ELR (cell line): ENCODE measurements at regions not wholly inside any gene's neighbourhood (a gene's known extent, or its start where the extent isn't known, plus 50 kb on each side); places are given as distances from the start of the nearest gene placed in this dataset.
"Not testable (repeated sequence)": the region's sequence is repeated elsewhere in the genome, so short reads cannot be mapped to it uniquely, and the experiment has no call there.

Experiments used
- DNase-seq: peaks from one replicate; pipeline ENCODE4 v3.0.0-alpha.2; 2015; ENCODE audit warnings: low read depth

DNA sequence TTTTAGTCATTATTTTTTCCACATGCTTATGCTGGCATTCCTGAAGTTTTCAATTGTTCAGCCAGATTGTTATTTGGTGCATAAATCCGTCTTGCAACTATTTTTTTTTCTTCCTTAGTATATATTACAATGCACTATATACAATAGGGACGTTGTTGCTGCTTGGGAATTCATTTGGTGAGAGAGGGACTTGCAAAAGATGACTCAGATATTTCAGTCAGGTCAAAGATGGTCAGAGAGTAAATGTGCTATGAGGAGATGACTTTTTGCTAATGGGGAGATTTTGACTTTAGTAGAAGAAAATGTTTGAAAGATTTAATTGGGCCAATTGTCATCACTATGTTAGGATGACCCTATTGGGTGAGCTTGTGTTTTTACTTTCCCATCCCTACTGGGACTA, 348.4 kb upstream of the MTPN start:
- no peak for DNase-seq

DNA sequence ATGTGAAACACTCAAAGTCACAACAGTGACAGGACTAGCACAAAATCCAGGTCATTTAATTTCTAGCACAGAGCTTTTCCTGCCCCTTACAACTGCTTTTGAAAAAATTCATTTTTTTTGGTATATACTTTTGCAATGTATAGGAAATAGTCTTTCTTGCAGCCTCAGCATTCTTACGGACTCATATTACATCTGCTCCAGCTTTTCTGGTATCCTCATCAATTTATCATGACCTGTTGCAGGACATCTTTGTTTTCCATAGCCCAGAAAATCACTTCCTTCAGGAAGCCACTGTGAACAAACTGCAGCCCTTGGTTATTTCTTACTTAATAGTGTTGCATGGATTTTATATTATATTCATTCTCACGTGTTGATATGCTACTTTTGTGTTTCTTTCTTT, 347.9 kb upstream of the MTPN start:
- DNase-seq, result no peak

DNA sequence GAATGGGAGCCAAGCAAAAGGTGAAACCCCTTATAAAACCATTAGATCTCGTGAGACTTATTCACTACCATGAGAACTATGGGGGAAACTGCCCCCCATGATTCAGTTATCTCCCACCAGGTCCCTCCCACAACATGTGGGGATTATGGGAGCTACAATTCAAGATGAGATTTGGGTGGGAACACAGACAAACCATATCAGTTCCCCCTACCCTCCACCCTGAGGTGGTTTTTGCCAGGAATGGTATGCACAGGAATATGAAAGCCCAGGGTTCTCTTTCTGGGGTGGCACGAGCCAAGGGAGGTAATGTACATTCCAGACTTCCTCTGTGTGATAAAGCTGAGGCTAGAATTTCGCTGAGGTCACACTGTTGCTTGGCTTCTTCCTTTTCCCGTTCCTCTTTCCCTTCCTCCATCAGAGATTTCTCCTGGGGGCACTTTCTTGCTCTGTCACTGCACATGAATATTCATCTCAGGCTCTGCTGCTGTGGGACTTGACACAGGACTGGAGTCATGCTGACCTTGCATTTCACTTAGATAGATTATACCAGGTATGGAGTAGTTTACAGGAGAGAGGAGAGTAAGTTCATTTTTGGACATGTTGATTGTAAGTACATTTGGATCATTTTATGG, 347.0 kb upstream of the MTPN start:
- no peak for DNase-seq

DNA sequence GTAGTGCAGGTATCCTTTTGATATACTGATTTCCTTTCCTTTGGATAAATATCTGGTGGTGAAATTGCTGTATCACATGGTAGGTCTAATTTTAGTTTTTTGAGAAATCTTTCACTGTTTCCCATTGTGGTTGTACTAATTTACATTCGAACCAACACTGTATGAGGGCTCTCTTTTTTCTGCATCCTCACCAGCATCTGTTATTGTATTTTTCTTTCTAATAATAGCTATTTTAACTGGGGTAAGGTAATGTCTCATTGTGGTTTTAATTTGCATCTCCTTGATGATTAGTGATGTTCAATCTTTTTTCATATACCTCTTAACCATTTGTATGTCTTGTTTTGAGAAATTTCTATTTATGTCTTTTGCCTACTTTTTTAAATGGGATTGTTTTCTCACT, 335.4 kb upstream of the MTPN start:
- DNase-seq, result no peak

DNA sequence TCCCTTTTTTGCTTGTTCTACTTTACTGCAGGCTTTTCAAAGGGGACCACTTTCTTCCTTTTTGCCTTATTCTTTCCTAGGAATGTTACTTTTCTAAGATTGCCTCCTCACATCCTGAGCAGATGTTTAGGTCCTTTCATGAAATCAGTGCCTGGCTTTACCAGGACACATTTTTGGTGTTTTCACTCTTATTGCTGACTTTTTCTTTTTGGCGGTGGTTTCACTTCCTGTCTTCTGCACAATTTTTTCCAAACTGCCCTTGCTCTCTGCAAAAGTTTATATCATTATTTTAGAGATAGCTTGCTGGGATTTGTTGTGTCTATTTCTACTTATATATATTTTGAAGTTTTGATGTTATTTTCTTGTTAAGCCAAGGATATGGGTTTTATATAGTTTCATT, 332.2 kb upstream of the MTPN start:
- no peak for DNase-seq

DNA sequence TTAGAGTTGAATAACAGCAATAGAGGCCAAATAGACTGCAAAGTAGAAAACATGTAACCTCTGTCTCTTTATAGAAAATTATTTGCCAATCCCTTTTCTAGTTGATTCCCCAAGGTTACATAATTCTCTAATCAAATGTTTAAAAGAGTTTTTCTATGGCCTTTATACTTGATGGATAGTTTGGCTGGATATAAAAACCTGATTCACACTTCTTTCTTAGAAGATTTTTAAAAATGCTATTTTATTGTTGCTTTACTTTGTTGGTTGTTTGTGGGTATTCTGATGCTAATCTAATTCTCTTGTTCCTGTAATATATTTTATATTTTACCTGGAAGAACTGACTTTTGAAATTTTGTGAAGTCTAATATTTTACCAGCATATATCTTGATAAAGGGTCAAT, 331.1 kb upstream of the MTPN start:
- DNase-seq, result no peak

DNA sequence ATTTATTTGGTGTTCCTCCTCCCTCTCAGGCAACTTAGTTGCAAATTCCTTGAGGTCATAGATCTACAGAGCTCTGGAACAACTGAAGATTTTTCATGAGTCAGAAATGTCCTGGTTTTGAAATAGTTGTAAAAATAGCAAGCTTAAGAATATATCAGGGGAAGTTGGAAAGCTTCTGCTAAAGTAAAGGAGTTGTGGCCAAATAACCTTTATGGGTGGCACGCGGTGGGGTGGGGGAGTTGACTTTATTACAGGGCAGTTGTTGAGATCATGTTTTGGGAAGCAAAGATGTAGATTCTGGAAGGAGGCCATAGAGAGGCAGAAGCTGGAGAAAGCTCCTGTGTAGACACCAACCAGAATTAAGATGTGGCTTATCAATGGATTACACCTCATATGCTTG, 326.0 kb upstream of the MTPN start:
- DNase-seq, result no peak

DNA sequence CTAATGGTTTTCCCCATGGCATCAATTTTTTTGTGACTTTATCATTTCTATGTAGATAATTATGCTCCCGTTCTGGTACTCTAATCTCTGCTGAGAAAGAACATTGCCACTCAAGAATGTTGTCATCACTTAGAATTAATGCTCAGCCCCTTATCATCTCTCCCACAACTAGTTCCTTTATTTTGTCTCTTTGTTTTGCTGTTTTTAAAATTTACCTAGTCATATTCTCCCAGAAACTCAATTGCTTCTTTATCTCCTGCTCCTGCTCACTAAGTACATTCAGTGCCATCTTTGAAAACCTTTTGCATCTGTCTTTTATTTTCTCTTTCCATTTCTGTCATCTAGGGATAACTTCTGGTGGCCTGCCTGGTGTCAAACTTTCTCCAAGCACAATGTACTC, 324.9 kb upstream of the MTPN start:
- no peak for DNase-seq

DNA sequence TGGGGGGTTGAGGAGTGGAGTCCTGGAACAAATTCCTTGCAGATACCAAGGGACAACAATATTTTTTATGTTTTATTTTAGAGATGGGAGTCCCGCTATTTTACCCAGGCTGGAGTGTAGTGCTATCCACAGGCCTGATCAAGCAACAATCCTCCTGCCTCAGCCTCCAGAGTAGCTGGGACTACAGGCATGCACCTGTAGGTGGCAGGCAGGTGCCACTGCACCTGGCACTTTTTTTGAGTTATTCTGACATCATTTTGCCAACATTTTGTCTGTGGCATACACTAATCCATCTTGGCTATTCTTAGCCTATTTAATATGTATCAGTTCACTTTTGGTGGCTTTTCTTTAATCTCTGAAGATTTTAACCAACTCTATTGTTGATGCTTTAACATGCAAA, 317.8 kb upstream of the MTPN start:
- DNase-seq, result no peak

DNA sequence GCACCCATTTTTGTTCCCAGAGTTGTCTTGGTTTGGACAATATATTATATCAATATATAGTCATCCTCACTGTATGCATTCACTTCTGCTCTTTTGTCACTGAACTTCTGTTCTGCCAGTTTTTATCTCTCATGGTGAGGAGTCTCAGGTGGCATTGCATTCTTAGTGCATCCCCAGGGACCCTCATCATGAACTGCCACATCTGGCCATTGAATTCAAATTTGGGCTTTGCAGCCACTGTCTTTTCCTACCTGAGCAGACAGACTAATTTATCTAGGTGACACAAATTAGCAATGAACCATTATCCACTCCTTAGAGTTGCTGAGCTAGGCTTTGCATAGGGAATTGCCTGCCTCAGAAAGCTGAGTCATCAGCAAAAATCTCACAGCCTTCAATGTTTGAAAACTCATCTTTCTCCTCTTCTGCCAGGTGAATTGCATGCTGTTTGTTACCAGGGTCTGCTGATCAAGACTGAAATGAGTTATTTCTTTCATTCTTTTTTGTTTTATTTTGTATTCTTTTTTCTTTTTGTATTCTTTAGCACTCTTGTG, 316.8 kb upstream of the MTPN start:
- no peak for DNase-seq

DNA sequence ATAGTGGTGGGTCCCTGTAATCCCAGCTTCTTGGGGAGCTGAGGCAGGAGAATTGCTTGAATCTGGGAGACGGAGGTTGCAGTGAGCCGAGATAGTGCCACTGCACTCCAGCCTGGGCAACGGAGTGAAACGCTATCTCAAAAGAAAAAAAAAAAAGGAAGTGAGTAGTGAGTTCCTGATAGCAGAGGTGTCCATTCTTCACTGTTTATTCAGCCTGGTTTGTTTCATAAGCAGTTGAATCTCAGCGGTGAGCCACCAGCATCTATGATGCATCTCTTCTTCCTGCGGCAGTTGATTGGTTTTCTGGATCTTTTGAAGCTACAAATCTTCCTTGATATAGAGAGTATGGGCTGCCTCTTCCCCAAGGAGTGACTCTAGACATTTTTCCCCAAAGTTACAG, 316.1 kb upstream of the MTPN start:
- no peak for DNase-seq

DNA sequence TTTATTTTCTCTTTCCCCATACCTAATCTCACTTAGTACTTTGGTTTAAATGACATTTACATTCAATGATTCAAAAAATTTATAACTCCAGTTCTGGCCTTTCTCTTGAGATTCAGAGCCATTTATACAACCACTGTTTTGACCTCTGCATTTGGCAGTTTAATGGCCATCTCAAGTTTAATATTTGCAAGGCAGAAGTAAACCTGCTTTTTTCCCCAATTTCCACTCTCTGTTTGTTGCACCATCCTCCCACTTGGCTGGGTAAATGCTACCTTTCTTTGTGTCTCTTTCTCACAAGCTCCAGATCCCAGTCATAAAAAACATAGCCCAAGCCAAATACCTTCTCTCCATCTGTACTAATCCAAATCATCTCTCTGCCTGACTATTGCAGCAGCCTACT, 315.2 kb upstream of the MTPN start:
- DNase-seq, result no peak

DNA sequence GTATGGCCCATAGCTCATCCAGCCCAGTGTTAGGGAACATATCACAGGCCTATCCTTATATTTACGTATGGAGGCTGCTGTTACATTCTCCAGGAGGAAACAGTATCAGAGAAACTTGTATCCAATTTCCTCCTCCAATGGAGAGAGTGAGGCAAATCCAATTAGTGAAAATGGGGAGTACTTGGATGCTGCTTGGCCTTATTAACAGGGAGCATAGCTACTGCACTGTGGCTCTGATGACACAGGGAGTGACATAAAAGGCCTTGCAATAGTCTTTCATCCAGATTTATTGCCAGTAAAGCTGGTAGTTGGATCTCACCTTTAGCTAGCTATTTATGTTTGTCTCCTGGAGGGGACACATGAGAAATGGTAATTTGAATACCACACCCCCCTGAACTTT, 313.2 kb upstream of the MTPN start:
- DNase-seq, result no peak

DNA sequence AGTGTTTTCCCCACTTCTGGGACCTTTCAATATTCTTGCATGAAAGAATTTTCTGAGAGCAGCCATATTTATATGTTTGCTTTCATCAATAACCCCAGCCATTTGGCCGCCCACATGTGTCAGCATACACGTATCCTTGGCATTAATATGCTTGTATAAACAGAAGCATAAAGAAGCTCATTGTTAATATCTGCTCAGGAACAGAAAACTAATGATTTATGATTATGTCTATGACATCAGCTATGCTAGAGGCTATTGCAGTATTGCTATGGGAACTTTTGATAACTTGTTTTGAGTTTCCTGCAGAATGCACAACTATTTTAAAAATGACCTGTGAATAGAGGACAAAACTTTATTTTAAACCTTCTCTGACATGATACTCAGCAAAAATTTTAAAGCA, 300.9 kb upstream of the MTPN start:
- no peak for DNase-seq

DNA sequence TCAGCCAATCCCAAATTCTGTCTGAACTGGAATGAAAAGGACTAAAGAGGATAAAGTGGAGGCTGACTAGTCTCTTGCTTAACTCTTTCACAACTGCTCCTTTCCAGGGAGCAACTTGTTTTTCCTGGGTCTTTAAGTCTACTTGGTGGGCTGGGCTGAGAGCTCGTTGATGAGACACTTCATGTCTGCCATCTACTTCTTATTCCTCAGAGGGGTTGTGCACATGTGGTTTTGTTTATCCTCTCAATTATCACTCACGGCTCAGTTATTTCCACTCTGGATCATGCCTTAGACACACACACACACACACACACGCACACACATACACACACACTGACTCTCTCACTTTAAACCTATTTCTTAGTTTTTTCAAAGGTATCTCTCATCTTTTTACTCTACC, 298.6 kb upstream of the MTPN start:
- DNase-seq, result peak; percentile 1

DNA sequence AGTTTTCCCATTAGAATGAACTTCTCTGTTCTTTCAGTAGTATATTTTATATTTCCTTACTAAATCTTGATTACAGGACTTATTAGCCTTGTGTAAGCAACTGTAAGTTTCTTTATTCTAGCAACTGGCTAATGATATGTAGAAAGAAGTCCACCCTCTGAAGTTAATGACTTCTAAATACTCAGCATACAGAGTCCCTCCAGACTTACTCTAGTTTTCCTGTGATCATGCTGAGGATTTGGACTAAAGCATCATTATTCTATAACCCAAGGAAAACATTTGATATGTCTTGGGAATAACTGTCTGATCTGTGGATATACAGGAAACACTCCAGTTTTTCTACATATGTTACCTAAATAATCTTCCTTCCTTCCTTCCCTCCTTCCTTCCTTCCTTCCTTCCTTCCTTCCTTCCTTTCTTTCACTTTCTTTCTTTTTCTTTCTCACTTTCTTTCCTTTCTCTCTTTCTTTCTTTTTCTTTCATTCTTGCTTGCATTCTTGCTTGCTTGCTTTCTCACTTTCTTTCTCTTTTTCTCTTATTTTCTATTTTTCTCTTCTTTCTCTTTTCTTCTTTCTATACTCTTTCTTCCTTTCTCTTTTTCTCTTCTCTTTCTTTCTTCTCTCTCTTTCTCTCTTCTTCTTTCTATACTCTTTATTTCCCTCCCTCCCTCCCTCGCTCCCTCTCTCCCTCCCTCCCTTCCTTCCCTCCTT, 297.6 kb upstream of the MTPN start:
- DNase-seq, result no peak

DNA sequence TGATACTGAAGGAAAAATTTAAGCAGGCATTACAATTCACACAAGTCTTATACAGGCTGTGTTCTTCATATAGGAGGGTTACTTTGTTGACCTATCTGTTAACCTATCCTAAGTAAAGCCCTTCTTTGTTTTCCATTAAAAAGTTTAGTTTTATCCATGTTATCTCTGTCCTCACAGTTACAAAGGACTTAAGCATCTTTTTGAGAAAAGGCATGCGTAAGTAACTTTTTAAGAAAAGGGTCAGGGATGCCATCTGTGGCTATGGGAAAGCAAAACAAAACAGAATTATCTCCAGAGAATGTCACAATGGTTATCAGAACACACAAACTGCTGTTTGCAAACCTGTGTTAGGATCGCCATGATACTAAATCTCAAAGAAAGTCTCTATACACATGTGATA, 295.8 kb upstream of the MTPN start:
- DNase-seq, result no peak

DNA sequence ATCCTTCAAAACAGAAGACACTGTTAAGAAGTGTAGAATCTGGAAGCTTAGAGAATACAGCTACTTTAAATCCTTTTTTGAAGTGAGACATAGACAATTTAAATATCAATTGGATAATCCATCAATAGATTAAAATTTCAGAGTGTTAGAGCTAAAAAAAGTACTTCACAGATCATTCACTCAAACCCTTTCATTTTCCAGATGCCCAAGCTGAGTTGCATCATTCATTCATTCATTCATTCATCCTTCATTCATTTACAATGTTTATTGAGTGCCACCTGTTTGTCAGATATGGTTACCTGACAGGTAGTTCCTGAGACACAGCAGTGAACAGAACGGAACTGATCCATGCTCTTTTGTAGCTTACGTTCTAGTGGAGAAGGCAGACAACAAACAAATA, 290.7 kb upstream of the MTPN start:
- no peak for DNase-seq

DNA sequence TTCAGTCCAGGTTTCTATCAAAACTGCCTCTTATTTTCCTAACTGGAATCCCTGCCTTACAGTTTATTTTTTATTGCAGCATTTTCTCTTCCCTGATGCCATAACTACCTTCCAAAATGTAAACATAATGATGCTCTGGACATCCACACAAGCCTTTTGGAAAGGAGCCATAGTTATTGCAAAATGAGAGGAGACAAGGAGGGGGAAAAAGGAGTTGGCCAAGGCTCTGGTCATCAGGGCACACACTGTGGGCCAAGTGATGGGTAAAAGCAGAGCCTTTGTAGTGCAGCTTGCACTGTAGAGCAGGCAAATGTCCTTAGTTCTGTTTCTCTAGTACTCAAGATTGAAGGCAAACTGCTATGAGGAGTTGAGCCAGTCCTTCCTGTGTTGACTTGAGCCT, 289.3 kb upstream of the MTPN start:
- no peak for DNase-seq

DNA sequence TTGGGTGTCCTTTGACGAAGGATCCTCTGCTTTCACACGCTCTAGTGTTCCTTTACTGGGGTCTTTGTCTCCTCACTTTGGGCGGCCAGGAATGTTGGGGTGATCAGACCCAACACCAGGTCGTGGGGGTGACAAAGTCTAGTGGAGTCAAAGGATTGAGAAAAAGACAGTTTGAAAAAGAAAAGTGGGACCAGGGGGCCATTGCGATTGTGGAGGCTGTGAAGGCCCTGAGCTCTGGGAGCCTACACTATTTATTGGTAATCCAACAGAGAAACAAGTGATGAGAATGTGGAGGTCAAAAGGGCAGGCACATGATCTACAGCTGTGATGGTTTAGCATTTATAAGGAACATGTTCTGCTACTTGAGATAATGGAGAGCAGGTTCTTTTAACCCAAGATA, 287.1 kb upstream of the MTPN start:
- not testable (repeated sequence) for DNase-seq

DNA sequence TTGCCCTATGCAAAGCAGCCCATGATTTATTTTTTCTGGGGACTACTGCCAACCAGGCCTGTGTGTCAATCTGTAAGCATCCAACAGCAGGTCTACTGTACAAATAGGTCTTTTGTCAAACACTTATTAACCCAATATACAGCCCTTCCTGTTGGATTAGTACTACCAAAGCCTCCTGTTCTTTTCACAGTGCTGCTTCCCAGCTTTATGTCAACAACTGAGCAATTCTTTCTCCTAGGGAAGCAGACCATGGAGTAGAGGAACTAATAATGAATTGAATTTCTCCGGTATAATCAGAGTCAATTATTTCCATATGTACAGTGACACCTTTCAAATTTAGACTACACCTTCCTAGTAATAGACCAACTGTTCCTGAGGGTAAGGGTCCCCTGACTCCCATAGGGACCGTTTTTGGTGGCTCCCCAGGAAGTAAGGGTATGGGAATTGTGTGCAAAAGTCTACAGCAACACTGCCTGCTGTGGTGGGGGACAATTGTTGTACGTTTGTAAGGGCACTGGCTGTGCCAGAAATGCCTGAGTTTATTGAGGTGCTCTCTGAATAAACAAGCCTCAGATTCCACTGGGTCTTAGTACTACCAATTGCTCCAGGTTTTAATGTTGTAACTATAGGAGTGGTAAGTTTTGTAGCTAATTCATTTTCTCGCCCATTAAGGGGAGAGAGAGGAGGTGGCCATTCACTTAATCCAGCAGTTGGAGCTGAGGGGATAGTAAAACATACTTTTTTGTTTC, 286.1 kb upstream of the MTPN start:
- DNase-seq, result not testable (repeated sequence)

DNA sequence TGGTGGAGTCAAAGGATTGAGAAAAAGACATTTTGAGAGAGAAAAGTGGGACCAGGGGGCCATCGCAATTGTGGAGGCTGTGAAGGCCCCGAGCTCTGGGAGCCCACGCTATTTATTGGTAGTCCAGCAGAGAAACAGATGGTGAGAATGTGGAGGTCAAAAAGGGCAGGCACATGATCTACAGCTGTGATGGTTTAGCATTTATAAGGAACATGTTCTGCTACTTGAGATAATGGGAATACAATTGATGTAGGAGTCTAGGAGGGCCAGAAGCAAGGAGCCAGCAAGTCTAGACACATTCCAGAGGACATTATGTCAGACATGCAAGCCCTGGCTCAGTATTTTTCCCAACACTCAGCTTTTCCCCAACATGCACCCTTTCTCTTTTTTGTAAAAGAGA, 283.4 kb upstream of the MTPN start:
- not testable (repeated sequence) for DNase-seq

DNA sequence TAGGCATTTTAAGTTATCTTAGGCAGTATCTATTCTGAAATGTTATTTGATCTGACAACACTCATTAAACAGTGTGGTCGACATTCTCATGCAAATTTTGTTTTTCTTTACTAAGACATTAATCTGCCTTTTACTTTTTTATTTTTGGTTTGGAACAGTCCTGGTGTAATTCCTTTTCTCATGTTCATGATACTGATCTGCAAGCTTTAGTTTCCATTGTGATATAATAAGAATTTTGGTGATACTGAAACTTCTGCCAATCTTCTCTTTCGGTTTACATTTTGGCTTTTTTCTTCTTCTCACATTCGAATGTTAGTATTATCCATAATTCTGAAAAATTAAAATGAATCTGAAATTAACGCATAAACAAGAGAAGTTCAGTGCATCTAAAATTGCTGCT, 281.9 kb upstream of the MTPN start:
- DNase-seq, result no peak
